ENCODE measurements at regions not wholly inside any gene's neighbourhood (a gene's known extent, or its start where the extent isn't known, plus 50 kb on each side); places are given as distances from the start of the nearest gene placed in this dataset.

DNA sequence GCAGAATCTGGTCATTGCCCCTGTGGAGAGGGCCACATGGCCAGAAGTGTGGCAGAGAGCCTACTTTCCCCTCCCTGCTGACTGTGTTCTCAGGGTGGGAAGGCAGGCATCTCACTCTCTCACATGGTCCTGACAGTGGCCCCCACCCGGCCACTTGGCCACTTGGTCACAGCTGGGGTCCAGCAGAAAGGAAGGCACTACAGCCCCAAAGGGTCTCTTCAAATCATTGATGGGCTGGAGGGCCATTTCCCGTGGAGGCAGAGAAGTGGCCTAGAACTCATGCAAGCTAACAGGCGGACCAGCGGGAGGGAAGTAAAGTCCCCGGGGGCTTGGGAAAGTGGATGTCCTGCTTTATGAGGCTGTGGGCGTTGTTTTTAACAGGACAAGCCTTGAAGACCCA is 125.3 kb downstream of the EMX2 start:
- TF ChIP-seq CTCF (tag by site-specific recombination; IDR thresholded peaks at IDR 0.05) (no peak), TCF7L2 (IDR thresholded peaks at IDR 0.05; ENCODE audit: borderline replicate concordance, low read depth, low read length) (no peak), SP2 (tag by site-specific recombination; IDR thresholded peaks at IDR 0.05) (no peak), ZSCAN23 (tag by site-specific recombination; IDR thresholded peaks at IDR 0.05) (no peak), ZNF530 (tag by site-specific recombination; IDR thresholded peaks at IDR 0.05; ENCODE audit: low read depth) (no peak), ZNF311 (tag by site-specific recombination; IDR thresholded peaks at IDR 0.05; ENCODE audit: borderline replicate concordance) (no peak), KLF8 (tag by site-specific recombination; IDR thresholded peaks at IDR 0.05) (no peak), PRDM10 (tag by site-specific recombination; IDR thresholded peaks at IDR 0.05) (no peak)
- TF ChIP-seq, protein P1, sequence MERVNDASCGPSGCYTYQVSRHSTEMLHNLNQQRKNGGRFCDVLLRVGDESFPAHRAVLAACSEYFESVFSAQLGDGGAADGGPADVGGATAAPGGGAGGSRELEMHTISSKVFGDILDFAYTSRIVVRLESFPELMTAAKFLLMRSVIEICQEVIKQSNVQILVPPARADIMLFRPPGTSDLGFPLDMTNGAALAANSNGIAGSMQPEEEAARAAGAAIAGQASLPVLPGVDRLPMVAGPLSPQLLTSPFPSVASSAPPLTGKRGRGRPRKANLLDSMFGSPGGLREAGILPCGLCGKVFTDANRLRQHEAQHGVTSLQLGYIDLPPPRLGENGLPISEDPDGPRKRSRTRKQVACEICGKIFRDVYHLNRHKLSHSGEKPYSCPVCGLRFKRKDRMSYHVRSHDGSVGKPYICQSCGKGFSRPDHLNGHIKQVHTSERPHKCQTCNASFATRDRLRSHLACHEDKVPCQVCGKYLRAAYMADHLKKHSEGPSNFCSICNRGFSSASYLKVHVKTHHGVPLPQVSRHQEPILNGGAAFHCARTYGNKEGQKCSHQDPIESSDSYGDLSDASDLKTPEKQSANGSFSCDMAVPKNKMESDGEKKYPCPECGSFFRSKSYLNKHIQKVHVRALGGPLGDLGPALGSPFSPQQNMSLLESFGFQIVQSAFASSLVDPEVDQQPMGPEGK (tag by site-specific recombination; IDR thresholded peaks at IDR 0.05), result no peak
